ENCODE measurements at regions not wholly inside any gene's neighbourhood (a gene's known extent, or its start where the extent isn't known, plus 50 kb on each side); places are given as distances from the start of the nearest gene placed in this dataset.

- H3K4me2 ChIP-seq = no peak overlapping the region
- H3K9me3 ChIP-seq = no peaks in the 10 kb centered on the region
- ChIA-PET POLR2A (no interaction called here), CTCF (interaction anchor here (0.6 kb wide), 1 partner anchor 11 kb away, joined by 3 read pairs; no protein-coding TSS in a partner anchor)
- no peak for DNase-seq (ENCODE audit: low read depth in 1 of 2, low spot score in 1 of 2)
- H3K4me3 ChIP-seq = no peak overlapping the region
- under 1% methylated on average over 8 of the region's 8 CpGs for WGBS (ENCODE audit: missing lambda C conversion rate)
- no peaks in the 10 kb centered on the region for H3K4me1 ChIP-seq
- H3K27ac ChIP-seq = no peak overlapping the region
- FAIRE-seq = no peak
- TF ChIP-seq MAX (IDR thresholded peaks at IDR 0.05) (no peak), NFE2L2 (conservative IDR thresholded peaks at IDR 0.05; ENCODE audit: low read length) (no peak), ZSCAN20 (CRISPR knock-in tag; IDR thresholded peaks at IDR 0.05) (no peak), ESRRA (IDR thresholded peaks at IDR 0.05; ENCODE audit: borderline replicate concordance, low read length) (no peak), JUN (IDR thresholded peaks at IDR 0.05) (no peak), PBX3 (IDR thresholded peaks at IDR 0.05) (no peak), POLR2AphosphoS2 (conservative IDR thresholded peaks at IDR 0.05; ENCODE audit: low read length) (no peak), ATOH8 (CRISPR knock-in tag; IDR thresholded peaks at IDR 0.05; ENCODE audit: low read depth) (no peak), CBX2 (IDR thresholded peaks at IDR 0.05; ENCODE audit: borderline replicate concordance, low read depth) (no peak), GATA3 (IDR thresholded peaks at IDR 0.05; ENCODE audit: borderline replicate concordance) (no peak), E2F6 (IDR thresholded peaks at IDR 0.05; ENCODE audit: borderline replicate concordance, low read depth) (no peak), RAD21 (conservative IDR thresholded peaks at IDR 0.05 in 1 of 2, IDR thresholded peaks at IDR 0.05 in 1 of 2) (no peak), KDM1A (IDR thresholded peaks at IDR 0.05; ENCODE audit: low read depth) (no peak), FOSL2 (IDR thresholded peaks at IDR 0.05) (no peak), FOSL2 (CRISPR knock-in tag; IDR thresholded peaks at IDR 0.05) (no peak), KDM5A (IDR thresholded peaks at IDR 0.05) (no peak)
- no peak for ATAC-seq
Observed at GRCh38 chr2:21288739-21289520, 165.2 kb downstream of the TDRD15 start.

GRCh38 chr2:21289551-21289950 is 165.8 kb downstream of the TDRD15 start:
- ChIA-PET CTCF (interaction anchor here (0.6 kb wide), 1 partner anchor 12 kb away, joined by 3 read pairs; no protein-coding TSS in a partner anchor), POLR2A (no interaction called here)
- Histone ChIP-seq H3K4me3 (no peak overlapping the region), H3K4me1 (no peaks in the 10 kb centered on the region), H3K4me2 (no peak overlapping the region), H3K9me3 (no peaks in the 10 kb centered on the region), H3K27ac (no peak overlapping the region)
- no peak for DNase-seq (ENCODE audit: low read depth in 1 of 2, low spot score in 1 of 2)
- TF ChIP-seq SREBF2 (IDR thresholded peaks at IDR 0.05) (no peak), E2F6 (IDR thresholded peaks at IDR 0.05; ENCODE audit: borderline replicate concordance, low read depth) (no peak), PHF8 (IDR thresholded peaks at IDR 0.05; ENCODE audit: borderline replicate concordance, low read depth) (no peak), MYC (IDR thresholded peaks at IDR 0.05; ENCODE audit: borderline replicate concordance, low read length) (no peak), GATA3 (IDR thresholded peaks at IDR 0.05; ENCODE audit: borderline replicate concordance) (no peak), POLR2AphosphoS2 (conservative IDR thresholded peaks at IDR 0.05; ENCODE audit: low read length) (no peak), ZSCAN20 (CRISPR knock-in tag; IDR thresholded peaks at IDR 0.05) (no peak), RNF2 (IDR thresholded peaks at IDR 0.05; ENCODE audit: borderline replicate concordance, low read depth) (no peak)
- WGBS (ENCODE audit: missing lambda C conversion rate) = 1% methylated on average over 3 of the region's 3 CpGs
- FAIRE-seq = no peak
- no peak for ATAC-seq
